ENCODE measurements at regions not wholly inside any gene's neighbourhood (a gene's known extent, or its start where the extent isn't known, plus 50 kb on each side); places are given as distances from the start of the nearest gene placed in this dataset.
"Not testable (repeated sequence)": the region's sequence is repeated elsewhere in the genome, so short reads cannot be mapped to it uniquely, and the experiment has no call there.

DNA sequence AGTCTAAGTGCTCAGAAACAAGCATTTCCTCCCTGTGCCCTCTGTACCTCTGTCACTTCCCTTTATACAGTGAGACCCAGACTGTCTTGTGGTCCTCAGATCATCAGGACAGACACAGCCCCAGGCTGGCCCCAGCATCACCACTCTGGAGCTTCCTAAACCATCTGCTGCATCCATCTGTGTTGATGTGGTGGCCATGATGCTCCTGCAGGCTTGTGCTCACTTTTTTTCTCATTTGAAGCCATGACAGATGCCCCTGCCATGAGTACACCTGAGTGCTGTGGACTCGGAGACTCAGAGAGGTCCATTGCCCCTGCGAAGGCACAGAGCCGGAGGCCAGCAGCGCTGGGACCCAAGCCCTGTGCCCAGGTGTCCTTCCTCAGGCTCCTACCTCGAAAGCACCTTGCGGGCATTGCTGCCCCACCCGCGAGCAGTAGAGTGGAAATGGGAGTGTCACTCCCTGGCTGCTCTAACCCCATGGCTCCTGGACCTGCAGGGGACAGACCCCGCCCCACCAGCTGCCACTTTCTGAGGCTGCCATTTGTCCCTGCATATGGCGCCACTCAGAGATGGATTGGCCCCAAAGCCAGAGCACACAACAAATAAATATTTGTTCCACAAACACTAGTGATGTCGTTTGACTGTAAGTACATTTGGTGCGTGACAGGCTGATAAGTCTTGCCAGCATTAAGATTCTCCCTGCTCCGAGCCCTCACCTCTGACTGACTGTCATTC lies 593.5 kb downstream of the TBC1D22A start:
- no peak for DNase-seq

DNA sequence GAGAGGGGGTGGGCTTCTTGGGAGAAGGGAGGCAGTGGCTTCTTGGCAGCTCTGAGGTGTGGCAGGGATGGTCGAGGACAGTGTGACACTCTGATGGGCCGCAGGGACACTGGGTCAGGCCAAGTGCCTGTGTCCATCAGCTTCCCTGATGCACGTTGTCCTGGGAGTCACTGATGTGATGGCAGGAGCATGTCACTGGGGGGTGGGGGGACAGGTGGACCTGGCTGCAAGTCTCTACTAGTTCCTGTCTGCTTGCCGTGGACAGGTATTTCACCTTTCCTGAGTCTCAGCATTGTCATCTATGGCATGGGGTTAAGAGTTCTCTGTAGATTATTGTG lies 592.9 kb downstream of the TBC1D22A start:
- DNase-seq, result no peak

DNA sequence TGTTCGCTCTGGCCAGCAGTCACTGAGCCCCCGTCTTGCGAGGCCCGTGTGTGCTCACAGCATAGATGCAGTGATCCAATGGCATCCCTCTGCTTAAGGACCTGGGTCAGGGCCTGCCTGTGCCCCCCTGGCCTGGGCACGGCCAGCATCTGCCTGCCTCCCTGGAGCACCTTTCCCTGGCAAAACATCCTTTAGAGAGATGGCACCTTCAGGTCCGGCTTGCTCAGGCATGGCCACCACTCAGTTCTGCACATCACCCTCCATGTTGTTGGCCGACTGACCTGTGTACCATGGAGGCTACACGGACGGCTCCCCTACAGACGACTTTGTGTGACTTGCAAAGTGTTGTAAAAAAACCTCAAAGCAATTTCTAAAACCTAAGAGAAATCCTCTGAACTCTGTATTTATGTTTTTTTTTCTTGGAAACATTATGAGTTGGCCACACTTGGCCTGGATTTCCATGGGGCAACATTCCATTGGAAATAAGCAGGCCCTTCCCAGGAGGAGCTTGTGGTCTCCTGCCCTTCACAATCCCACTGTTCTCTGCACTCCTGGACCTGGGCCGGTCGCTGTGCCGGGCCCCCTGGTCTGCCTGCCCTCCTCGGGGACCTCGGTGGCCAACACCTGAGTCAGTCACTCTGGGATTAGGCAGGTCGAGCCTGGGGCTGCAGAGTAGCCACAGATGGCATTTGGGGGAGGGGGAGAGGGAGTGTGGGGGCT lies 592.4 kb downstream of the TBC1D22A start:
- DNase-seq, result no peak

DNA sequence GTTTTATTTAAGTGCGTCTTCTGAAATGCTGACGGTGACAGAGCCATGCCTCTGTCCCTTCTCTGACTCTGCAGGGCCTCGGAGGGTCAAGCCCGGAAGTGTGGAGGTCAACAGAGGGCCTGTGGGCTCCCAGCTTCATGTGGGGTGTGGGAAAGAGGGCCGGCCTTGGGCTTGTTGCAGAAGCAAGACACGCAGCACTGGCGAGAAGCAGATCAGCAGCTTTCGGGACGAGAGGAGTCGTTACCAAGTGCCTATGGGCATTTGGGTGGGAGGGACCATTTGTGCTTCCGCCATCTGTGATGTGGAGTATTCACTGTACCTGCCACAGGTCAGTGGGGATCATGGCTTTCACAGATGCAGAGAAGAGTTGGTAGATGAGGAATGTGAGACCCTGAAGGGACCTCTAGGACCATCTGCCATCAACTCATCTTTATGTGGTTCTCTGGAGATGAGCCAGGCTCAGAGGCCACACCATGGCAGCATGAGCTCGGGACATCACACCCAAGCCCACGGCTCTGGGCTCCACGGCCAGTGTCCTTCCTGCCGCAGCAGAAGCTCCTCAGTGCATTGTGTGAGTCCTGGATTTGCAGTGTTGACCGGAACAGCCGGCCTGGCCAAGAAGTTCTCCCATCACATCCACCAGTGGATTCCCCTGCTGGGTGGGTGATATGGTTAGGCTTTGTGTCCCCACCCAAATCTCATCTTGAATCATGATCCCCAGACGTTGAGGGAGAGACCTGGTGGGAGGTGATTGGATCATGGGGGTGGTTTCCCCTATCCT lies 590.7 kb downstream of the TBC1D22A start:
- no peak for DNase-seq

DNA sequence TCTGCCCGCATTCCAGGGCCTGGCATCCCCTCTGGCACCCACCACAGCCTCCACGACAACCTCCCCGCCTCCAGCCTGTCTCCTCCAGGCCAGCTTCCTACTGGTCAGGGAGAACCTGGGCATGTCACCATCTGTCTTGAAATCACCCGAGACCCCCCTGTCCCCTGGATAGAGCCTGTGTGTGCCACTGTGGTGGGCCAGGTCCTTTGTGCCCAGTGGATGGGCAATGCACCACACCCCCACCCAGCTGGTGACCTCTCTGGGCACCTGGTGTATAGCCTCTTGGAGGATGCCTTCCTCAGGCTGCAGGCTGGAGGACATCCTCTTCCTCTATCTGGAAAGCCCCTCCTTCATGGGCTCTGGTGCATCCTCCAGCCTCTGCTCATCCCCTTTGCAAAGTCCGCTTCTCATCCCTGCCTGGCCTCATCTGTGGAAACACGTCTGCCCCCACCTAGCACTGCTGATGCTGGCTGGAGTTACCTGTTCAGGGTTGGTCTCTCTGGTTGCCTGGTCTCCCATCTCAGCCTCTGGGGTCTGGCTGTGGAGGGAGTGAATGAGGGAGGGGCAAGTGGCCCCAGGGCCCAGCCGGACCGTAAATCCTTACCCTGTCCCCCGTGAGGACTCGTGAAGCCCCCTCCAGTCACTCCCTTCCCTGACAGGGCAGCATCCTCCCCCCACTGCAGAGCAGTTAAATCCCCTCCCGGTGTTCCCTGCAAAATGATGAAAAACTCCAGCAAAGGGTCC lies 589.6 kb downstream of the TBC1D22A start:
- DNase-seq, result no peak

DNA sequence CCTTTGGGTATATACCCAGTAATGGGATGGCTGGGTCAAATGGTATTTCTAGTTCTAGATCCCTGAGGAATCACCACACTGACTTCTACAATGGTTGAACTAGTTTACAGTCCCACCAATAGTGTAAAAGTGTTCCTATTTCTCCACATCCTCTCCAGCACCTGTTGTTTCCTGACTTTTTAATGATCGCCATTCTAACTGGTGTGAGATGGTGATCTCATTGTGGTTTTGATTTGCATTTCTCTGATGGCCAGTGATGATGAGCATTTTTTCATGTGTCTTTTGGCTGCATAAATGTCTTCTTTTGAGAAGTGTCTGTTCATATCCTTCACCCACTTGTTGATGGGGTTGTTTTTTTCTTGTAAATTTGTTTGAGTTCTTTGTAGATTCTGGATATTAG lies 583.8 kb downstream of the TBC1D22A start:
- not testable (repeated sequence) for DNase-seq

DNA sequence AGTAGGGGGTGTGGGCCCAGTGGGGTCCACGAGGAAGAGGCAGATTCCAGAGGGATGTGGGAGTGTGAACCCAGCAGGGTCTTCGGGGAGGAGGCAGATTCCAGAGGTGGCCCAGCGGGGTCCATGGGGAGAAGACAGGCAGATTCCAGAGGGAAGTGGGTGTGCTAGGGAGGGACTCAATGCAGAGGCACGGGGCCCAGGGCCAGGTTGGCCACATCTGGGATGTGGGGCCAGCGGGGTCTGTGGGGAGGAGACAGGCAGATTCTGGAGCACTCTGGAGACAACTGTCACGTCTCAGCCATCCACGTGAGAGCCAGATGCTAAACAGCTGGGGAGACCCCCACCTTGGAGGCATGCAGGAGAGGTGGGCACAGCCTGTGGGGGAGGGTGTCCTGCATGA lies 582.6 kb downstream of the TBC1D22A start:
- DNase-seq, result no peak

DNA sequence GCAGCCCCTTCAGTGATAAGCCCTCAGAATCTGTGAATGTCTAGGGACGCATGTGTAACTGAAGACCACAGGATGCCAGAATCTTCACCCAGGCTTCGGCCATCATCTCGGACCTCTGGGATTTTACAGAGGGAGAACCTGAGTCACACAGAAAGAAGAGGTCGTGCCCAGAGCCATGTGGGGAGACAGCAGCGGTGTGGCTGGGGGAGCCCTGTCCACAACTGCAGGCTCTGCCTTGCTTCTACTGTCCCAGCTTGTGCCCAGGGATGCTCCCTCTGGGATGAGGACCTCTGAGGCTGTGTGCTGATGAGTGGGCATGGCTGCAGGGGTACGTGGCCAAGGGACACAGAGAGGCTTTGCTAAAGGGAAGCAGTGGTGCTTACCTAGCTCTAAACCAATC lies 582.0 kb downstream of the TBC1D22A start:
- no peak for DNase-seq

DNA sequence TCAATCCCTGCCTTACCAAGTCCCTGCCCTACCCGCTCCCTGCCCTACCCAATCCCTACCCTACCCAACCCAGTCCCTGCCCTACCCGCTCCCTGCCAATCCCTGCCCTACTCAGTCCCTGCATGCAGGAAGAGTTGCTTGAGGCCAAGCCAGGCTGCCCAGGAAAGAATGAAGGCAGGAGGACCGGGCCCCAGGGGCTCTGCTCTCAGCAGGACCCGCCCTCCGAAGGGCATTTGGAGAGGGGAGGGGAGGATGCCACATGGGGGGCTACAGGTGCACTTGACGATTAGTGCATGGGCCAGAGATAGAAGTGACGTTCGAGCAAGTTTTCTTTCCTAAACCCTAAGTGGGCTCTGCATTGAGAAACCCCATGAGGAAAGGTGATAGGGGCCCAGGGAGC lies 581.2 kb downstream of the TBC1D22A start:
- no peak for DNase-seq

DNA sequence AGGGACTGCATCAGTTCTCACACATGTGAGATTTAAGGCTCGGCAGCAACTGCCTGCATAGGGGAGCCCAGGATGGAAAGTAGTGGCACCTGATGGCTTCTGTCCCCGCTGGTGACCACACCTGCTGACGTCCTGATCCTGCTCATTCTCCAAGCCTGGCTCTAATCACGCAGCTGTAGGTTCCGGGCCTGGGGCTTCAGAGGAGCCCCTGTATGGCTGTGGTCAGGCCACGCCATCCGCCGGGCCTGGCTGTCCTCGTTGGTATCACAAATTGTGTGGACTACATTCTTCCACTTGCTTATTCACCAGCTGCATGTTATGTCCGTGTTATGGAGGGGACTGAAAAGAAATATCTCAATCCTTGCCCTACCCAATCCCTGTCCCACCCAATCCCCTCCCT lies 580.0 kb downstream of the TBC1D22A start:
- no peak for DNase-seq

DNA sequence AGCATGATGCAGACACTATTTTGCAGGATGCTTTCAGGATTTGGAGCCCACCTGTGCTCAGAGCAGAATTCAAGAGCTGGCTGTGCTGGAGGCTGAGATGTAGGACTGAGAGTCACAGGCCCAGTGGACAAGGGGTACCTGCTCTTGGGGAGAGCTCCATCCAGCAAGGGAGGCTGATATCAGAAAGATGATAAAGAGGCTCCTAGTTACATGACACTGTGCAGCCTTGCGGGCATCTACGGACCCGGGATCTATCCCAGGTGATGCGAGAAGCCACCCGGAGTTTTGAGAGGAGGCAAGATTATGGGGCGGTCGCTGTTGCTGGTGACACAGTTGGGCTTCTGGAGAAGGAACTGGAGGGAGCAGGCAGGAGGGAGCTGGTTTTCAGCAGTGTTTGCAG lies 579.0 kb downstream of the TBC1D22A start:
- DNase-seq, result no peak

DNA sequence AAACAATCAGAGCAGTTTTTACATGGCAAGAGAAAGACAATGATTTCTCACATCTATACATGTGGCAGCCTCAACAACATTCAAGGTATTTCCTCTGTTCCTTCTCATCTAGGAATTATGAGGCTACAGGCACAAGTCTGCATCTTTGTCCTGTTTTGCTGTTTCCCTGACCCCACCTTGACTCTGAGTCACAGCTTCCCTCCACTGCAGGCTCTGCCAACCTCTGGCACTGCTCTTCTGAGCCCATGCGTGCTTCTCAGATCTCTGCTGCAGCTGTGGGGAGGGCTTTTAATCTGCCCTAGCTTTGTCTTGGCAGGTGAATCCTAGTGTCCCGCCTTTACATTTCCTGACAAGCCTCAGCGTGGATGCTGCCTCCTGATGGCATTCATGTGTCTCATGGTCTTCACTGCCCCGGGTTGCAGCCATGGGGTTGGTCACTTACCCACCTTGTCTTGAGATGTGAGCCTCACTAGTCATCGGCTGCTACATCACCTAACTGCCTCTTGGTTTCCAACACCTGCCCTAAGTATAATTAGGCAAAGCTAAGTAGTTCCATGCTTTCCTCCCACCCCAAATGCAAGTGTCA lies 578.5 kb downstream of the TBC1D22A start:
- DNase-seq, result no peak

DNA sequence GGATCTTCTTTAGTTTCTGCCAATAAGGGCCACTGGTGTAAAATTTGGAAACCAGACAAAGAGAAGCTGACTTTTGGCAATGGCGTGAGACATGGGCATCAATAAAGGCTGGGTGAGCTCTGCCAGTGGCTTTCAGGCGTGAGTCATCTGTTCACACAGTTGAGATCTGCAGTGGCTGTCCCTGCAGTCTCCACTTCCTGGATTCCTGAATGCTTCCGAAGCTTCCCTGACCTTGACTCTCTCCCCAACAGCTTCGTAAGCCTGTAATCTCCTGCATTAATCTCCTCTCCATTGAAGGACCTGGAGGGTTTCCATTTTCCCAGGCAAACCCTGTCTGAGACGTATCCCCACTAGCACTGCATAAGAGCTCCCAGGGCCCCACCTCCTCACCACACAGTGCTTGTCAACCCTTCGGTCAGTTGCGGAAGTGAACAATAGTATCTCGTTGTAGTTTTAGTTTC lies 574.7 kb downstream of the TBC1D22A start:
- DNase-seq, result peak; percentile 34

DNA sequence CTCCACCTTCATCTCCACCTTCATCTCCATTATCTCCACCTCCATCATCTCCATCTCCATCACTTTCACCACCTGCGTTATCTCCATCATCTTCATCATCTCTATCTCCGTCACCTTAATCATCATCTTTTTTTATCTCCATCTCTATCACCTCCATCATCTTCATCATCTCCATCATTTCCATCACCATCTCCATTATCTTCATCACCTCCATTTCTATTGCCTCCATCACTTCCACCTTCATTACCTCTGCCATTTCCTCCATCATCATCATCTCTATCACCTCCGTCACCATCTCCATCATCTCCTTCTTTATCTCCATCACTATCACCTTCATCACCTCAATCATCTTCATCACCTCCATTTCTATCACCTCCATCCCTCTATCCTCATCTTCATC lies 573.5 kb downstream of the TBC1D22A start:
- DNase-seq, result no peak

DNA sequence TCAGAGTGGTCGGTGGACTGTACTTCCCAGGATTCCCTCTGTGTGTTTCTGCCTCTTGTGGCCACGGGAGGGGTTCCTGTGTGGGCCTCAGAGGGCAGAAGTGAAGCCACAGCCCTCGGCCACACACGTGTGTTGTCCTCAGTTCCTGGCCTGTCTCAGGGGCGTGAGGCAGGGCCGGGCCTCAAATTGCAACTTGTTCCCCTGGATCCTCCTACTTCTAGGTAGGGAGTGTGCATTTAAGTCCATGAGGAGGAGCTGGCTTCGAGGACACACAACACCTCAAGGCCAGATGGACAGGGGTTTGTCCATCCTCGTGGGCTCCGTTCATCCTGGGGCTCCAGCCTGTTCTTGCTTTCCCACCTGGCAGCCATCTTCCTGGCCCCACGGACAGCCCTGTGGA lies 573.0 kb downstream of the TBC1D22A start:
- no peak for DNase-seq

DNA sequence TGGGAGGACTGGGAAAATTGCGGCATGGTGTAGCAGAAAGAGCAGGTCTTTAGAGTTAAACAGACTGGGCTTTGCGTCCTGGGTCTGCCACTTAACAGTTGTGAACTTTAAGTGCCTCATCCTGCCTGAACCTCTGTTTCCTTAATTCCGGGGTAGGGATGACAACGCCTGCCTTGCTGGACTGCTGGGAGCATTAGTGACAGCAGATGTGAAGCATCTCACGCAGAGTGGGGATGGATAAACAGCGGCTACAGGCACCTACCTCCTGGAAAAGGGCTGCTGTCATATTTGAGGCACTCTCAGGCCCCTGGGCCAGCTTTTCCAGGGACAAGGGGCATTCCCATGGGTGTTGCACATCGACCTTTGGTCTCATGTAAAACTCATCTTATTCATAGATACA lies 572.2 kb downstream of the TBC1D22A start:
- no peak for DNase-seq

DNA sequence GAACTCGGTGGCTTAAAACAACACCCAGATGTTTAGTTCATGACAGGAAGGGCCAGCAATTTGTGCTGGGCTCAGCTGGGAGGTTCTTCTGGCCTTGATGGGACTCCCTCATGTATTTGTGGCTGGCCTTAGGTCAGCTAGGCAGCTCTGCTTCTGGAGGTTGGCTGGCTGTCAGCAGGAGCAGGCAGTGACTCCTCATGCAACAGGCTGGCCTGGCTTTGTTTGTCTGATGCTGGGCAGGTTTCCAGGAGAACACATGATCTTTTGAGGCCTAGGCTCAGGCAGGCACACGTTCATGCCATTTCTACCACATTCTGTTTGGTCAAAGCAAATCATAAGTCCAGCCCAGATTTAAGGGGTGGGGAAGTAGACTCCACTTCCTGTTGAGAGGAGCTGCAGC lies 571.2 kb downstream of the TBC1D22A start:
- no peak for DNase-seq

DNA sequence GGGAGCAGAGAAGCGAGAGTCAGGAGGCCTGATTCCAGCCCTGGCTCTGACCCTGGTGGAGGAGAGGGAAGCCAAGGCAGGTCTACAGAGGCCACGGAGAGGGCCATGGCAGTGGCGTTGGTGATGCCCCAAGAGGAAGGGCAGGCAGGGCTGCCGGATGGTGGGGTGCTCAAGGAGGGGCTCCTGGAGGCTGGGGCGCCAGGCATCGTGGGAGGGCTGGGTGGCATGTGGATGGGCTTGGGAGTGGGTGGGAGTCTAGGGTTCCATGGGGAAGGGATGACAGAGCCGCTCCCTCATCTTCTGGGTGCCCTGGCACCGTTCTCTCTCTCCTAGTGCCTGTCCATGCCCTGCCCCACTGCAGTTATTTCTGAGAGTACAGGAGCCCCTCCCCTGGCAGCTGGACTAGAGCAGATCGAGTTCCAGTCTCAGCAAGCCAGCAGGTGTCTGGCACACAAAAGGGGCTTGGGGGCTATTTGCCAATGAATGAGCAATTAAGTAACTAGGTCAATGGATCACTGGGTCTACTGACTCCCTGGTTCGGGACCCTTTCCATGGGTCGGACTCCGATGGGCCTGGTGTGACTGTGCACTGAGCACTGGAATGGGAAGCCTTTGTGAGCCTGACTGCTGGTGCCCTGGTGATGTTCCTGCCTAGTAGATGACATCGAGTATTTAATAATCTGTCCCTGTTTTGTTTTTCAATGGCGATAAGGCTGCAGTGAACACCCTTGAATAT lies 570.0 kb downstream of the TBC1D22A start:
- no peak for DNase-seq

DNA sequence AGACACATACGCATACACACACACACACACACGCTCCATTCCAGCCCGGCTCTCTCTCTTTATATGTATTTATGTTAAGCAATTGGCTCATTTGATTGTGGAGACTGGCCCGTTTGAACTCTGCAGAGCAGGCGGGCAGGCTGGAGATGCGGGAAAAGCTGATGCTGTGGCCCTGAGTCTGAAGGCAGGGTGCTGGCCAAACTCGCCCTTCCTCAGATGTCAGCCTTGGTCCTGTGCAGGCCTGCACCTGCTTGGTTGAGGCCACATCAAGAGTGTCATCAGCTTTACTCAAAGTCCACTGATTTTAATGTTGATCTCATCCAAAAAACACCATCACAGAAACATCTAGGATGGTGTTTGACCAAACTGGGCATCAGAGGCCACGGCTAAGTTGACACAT lies 569.3 kb downstream of the TBC1D22A start:
- no peak for DNase-seq

DNA sequence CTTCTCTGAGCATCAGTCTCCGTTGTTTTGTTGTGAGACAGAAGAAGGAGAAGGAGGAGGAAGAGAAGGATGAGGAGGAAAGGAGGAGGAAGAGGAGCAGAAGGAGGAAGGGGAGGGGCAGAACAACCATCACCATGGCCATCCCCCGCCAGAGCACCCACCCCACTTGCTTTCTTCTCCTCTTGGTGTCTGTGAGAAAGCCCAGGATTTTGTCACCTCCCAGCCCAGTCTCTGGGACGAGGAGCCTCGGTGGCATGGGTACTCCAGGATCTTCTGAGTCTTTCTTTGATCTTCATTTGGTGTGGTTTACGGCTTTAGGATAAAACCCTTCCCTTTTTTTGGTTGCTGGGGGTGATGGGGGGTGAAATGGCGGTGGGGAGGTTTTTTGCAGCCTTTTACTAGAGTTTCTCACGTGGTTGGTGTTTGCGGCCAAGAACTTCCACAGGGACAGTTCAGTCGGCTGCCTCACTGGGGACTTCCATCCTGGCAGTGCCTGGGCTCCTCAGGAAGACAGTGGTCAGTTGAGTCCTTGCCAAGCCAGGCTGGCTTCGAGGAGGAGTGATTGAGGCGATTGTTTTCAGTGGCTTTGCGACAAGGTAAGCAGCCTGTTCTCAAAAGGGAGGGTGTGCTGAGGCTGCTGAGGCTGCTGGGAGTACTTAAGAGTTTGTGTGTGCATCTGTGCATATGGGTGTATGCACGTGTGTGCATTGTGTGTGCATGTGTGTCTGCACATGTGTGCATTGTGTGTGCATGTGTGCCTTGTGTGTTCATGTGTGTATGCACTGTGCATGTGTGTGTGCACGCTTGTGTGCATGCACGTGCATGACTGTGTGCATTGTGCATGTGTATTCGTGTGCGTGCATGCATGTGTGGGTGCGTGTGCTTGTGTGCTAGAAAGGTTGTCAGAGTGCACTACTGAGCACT lies 567.5 kb downstream of the TBC1D22A start:
- no peak for DNase-seq
